Endodermal cell (in vitro differentiated cells): ENCODE measurements at regions not wholly inside any gene's neighbourhood (a gene's known extent, or its start where the extent isn't known, plus 50 kb on each side); places are given as distances from the start of the nearest gene placed in this dataset.
A peak's percentile ranks its signal among the peaks of the same experiment; 100 is the strongest.
"Not testable (repeated sequence)": the region's sequence is repeated elsewhere in the genome, so short reads cannot be mapped to it uniquely, and the experiment has no call there.

ENCODE experiments used
- DNase-seq: peaks from one replicate; pipeline ENCODE4 v3.0.0-alpha.2; 2017
- H3K27ac ChIP-seq: 2 replicates; pipeline ENCODE4 v1.5.1; 2013; ENCODE audit warnings: mild to moderate bottlenecking, low read depth, low read length, moderate library complexity
- H3K27me3 ChIP-seq: 2 replicates; pipeline ENCODE4 v1.6.1; 2013; ENCODE audit warnings: mild to moderate bottlenecking, low read length, moderate library complexity; ENCODE audit not compliant: insufficient read depth, control insufficient read depth, poor library complexity, severe bottlenecking
- H3K36me3 ChIP-seq: 2 replicates; pipeline ENCODE4 v1.7.0; 2013; ENCODE audit warnings: mild to moderate bottlenecking, low read length, moderate library complexity; ENCODE audit not compliant: control insufficient read depth, insufficient read depth
- H3K4me1 ChIP-seq: one replicate; pipeline ENCODE4 v1.7.0; 2013; ENCODE audit warnings: low read length; ENCODE audit not compliant: control insufficient read depth, insufficient read depth
- H3K4me3 ChIP-seq: 2 replicates; pipeline ENCODE4 v1.5.1; 2013; ENCODE audit warnings: mild to moderate bottlenecking, low read length, moderate library complexity
- H3K9ac ChIP-seq: 2 replicates; pipeline ENCODE4 v1.6.1; 2013; ENCODE audit warnings: mild to moderate bottlenecking, low read length, moderate library complexity; ENCODE audit not compliant: poor library complexity, severe bottlenecking; ENCODE audit errors: extremely low read depth
- H3K9me3 ChIP-seq: 2 replicates; pipeline ENCODE4 v1.6.1; 2013; ENCODE audit warnings: mild to moderate bottlenecking, low read length, moderate library complexity; ENCODE audit not compliant: control insufficient read depth
- H3K27ac Mint-ChIP-seq: 2 replicates; pipeline ENCODE4 v1.8.0; 2020; ENCODE audit warnings: mixed read lengths
- H3K27me3 Mint-ChIP-seq: 2 replicates; pipeline ENCODE4 v1.8.0; 2021; ENCODE audit warnings: mild to moderate bottlenecking, mixed read lengths; ENCODE audit not compliant: insufficient read depth
- H3K36me3 Mint-ChIP-seq: 2 replicates; pipeline ENCODE4 v1.8.0; 2020; ENCODE audit warnings: low read depth, mixed read lengths
- H3K4me1 Mint-ChIP-seq: 2 replicates; pipeline ENCODE4 v1.8.0; 2020; ENCODE audit warnings: mixed read lengths
- H3K4me3 Mint-ChIP-seq: 2 replicates; pipeline ENCODE4 v1.8.0; 2020; ENCODE audit warnings: mild to moderate bottlenecking, moderate library complexity, mixed read lengths
- H3K9me3 Mint-ChIP-seq: 2 replicates; pipeline ENCODE4 v1.8.0; 2020; ENCODE audit warnings: mild to moderate bottlenecking, mixed read lengths
- WGBS, 2 experiments: methylation state at CpG; one replicate each; pipeline versions ENCODE4 v1.1.5 to v1.1.7; 2013; ENCODE audit warnings: missing lambda C conversion rate in 2 of 2, mixed read lengths in 1 of 2; ENCODE audit not compliant: insufficient coverage in 1 of 2, insufficient read length in 1 of 2; 5-methylcytosine and 5-hydroxymethylcytosine counted together
- TF ChIP-seq, protein P1 (sequence below): fragments of 200-600 bp; sonication (generic); conservative IDR thresholded peaks from 2 replicates; pipeline ENCODE4 v1.5.0; 2021; ENCODE audit warnings: antibody characterized with exemption, mild to moderate bottlenecking

- no peak overlapping the region for H3K4me3 ChIP-seq
- no peak overlapping the region for H3K27ac ChIP-seq
- Mint-ChIP-seq H3K27ac (no peak overlapping the region), H3K36me3 (no peaks in the 10 kb centered on the region), H3K27me3 (no peaks in the 10 kb centered on the region), H3K4me1 (no peaks in the 10 kb centered on the region), H3K4me3 (no peak overlapping the region), H3K9me3 (no peaks in the 10 kb centered on the region)
- TF ChIP-seq, protein P1, sequence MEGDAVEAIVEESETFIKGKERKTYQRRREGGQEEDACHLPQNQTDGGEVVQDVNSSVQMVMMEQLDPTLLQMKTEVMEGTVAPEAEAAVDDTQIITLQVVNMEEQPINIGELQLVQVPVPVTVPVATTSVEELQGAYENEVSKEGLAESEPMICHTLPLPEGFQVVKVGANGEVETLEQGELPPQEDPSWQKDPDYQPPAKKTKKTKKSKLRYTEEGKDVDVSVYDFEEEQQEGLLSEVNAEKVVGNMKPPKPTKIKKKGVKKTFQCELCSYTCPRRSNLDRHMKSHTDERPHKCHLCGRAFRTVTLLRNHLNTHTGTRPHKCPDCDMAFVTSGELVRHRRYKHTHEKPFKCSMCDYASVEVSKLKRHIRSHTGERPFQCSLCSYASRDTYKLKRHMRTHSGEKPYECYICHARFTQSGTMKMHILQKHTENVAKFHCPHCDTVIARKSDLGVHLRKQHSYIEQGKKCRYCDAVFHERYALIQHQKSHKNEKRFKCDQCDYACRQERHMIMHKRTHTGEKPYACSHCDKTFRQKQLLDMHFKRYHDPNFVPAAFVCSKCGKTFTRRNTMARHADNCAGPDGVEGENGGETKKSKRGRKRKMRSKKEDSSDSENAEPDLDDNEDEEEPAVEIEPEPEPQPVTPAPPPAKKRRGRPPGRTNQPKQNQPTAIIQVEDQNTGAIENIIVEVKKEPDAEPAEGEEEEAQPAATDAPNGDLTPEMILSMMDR: no peak
- H3K36me3 ChIP-seq: no peaks in the 10 kb centered on the region
- H3K9me3 ChIP-seq: no peaks in the 10 kb centered on the region
- H3K4me1 ChIP-seq: no peaks in the 10 kb centered on the region
- no peaks in the 10 kb centered on the region for H3K27me3 ChIP-seq
- no peak overlapping the region for H3K9ac ChIP-seq
- no peak for DNase-seq
- WGBS, 2 experiments: 95 to 96% methylated on average over 5 to 7 of the region's 7 CpGs
These were observed 129.9 kb downstream of the KIF26A start for GRCh38 chr14:104268295-104268694.

GRCh38 chr14:104268725-104269436, 130.5 kb downstream of the KIF26A start:
- H3K36me3 ChIP-seq: no peaks in the 10 kb centered on the region
- TF ChIP-seq, protein P1: no peak
- Mint-ChIP-seq H3K27me3 (no peaks in the 10 kb centered on the region), H3K9me3 (no peaks in the 10 kb centered on the region), H3K27ac (no peak overlapping the region), H3K36me3 (no peaks in the 10 kb centered on the region), H3K4me3 (no peak overlapping the region), H3K4me1 (no peaks in the 10 kb centered on the region)
- H3K27me3 ChIP-seq: no peaks in the 10 kb centered on the region
- DNase-seq: peak; percentile 40
- WGBS, 2 experiments: 92% methylated on average over 22 to 24 of the region's 25 CpGs
- no peak overlapping the region for H3K9ac ChIP-seq
- no peaks in the 10 kb centered on the region for H3K4me1 ChIP-seq
- H3K27ac ChIP-seq: no peak overlapping the region
- no peak overlapping the region for H3K4me3 ChIP-seq
- H3K9me3 ChIP-seq: no peaks in the 10 kb centered on the region

- not testable (repeated sequence) for H3K4me3 ChIP-seq, H3K9me3 ChIP-seq, H3K27ac ChIP-seq, H3K36me3 ChIP-seq, H3K4me3 Mint-ChIP-seq, H3K27ac Mint-ChIP-seq, H3K4me1 Mint-ChIP-seq, H3K9me3 Mint-ChIP-seq, H3K9ac ChIP-seq, H3K4me1 ChIP-seq, H3K27me3 Mint-ChIP-seq, H3K36me3 Mint-ChIP-seq, H3K27me3 ChIP-seq
- WGBS, 2 experiments: 91 to 97% methylated on average over 14 to 30 of the region's 34 CpGs
- DNase-seq: peak; percentile 33
These were observed 131.3 kb downstream of the KIF26A start for GRCh38 chr14:104269511-104270241.
